OCI-LY1 (cell line): ENCODE measurements at regions not wholly inside any gene's neighbourhood (a gene's known extent, or its start where the extent isn't known, plus 50 kb on each side); places are given as distances from the start of the nearest gene placed in this dataset.

Source experiments
- CTCF ChIP-seq: fragments of 200-600 bp; sonication (generic), shearing (Covaris generic); IDR thresholded peaks from 2 replicates; pipeline ENCODE4 v1.5.1; 2017; ENCODE audit warnings: mild to moderate bottlenecking, antibody characterized with exemption, low read length, moderate library complexity, mixed read lengths
- EZH2 ChIP-seq: fragments of 200-600 bp; sonication (generic), shearing (Covaris generic); IDR thresholded peaks from 2 replicates; pipeline ENCODE4 v1.8.0; 2017; ENCODE audit warnings: borderline replicate concordance, mixed run types, mild to moderate bottlenecking, antibody characterized with exemption, low read length, moderate library complexity, mixed read lengths

DNA sequence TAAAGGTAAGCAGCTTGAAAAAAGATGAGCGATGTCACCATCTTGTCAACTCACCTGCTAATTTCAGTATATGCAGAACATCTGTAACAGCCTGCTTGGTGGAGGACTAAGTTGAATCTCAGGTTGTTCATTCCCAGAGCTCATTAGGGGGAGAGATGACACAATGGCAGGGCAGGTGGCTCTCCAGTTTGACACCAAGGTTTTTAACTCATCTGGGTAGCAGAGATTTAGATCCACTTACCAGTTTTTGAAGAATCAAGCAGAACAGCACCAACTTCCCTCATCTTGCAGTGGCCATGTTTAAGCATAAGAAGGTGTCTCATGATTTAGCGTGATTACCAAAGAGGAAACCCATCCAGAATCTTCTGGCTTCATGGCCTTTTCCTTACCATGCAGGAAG is 168.3 kb downstream of the TSHZ3 start:
- TF ChIP-seq CTCF, result no peak
- TF ChIP-seq EZH2, result no peak
